ENCODE measurements at regions not wholly inside any gene's neighbourhood (a gene's known extent, or its start where the extent isn't known, plus 50 kb on each side); places are given as distances from the start of the nearest gene placed in this dataset.

GRCh38 chr17:54259476-54259875 lies 436.7 kb downstream of the KIF2B start:
- H3K79me2 ChIP-seq, result no peaks in the 10 kb centered on the region
- no peak overlapping the region for H2AFZ ChIP-seq
- H3K27me3 ChIP-seq (ENCODE audit: control insufficient read depth, insufficient read depth, low read length), result no peaks in the 10 kb centered on the region
- H3K4me1 ChIP-seq, result no peaks in the 10 kb centered on the region
- H3K27ac ChIP-seq, result no peak overlapping the region
- H3K36me3 ChIP-seq (ENCODE audit: control insufficient read depth, insufficient read depth, low read length), result no peaks in the 10 kb centered on the region
- TF ChIP-seq CTCF (IDR thresholded peaks at IDR 0.05), result no peak
- H3K9ac ChIP-seq, result no peak overlapping the region
- no peak overlapping the region for H3K4me3 ChIP-seq (ENCODE audit: low read depth, low read length)
- no peak overlapping the region for H3K4me2 ChIP-seq (ENCODE audit: low read length)
- no peaks in the 10 kb centered on the region for H3K9me3 ChIP-seq (ENCODE audit: control insufficient read depth, low read length)

- Histone ChIP-seq H3K4me1 (no peaks in the 10 kb centered on the region), H3K4me2 (ENCODE audit: low read length) (no peak overlapping the region), H3K27ac (no peak overlapping the region), H2AFZ (no peak overlapping the region), H3K79me2 (no peaks in the 10 kb centered on the region), H3K36me3 (ENCODE audit: control insufficient read depth, insufficient read depth, low read length) (no peaks in the 10 kb centered on the region), H3K9me3 (ENCODE audit: control insufficient read depth, low read length) (no peaks in the 10 kb centered on the region), H3K27me3 (ENCODE audit: control insufficient read depth, insufficient read depth, low read length) (no peaks in the 10 kb centered on the region), H3K9ac (no peak overlapping the region), H3K4me3 (ENCODE audit: low read depth, low read length) (no peak overlapping the region)
- no peak for TF ChIP-seq CTCF (IDR thresholded peaks at IDR 0.05)
Measured at GRCh38 chr17:54261465-54261864, 438.7 kb downstream of the KIF2B start.

- Histone ChIP-seq H3K36me3 (ENCODE audit: control insufficient read depth, insufficient read depth, low read length) (no peaks in the 10 kb centered on the region), H3K27ac (no peak overlapping the region), H3K9ac (no peak overlapping the region), H2AFZ (no peak overlapping the region), H3K9me3 (ENCODE audit: control insufficient read depth, low read length) (no peaks in the 10 kb centered on the region), H3K4me3 (ENCODE audit: low read depth, low read length) (no peak overlapping the region), H3K79me2 (no peaks in the 10 kb centered on the region), H3K27me3 (ENCODE audit: control insufficient read depth, insufficient read depth, low read length) (no peaks in the 10 kb centered on the region), H3K4me2 (ENCODE audit: low read length) (no peak overlapping the region), H3K4me1 (no peaks in the 10 kb centered on the region)
- TF ChIP-seq CTCF (IDR thresholded peaks at IDR 0.05), result no peak
Measured at GRCh38 chr17:54269881-54270280, 447.2 kb downstream of the KIF2B start.

GRCh38 chr17:54270499-54270898 lies 447.8 kb downstream of the KIF2B start:
- H3K4me2 ChIP-seq (ENCODE audit: low read length), result no peak overlapping the region
- H3K36me3 ChIP-seq (ENCODE audit: control insufficient read depth, insufficient read depth, low read length), result no peaks in the 10 kb centered on the region
- no peaks in the 10 kb centered on the region for H3K4me1 ChIP-seq
- no peak for TF ChIP-seq CTCF (IDR thresholded peaks at IDR 0.05)
- no peaks in the 10 kb centered on the region for H3K27me3 ChIP-seq (ENCODE audit: control insufficient read depth, insufficient read depth, low read length)
- no peak overlapping the region for H3K9ac ChIP-seq
- H3K9me3 ChIP-seq (ENCODE audit: control insufficient read depth, low read length), result no peaks in the 10 kb centered on the region
- H3K27ac ChIP-seq, result no peak overlapping the region
- H3K4me3 ChIP-seq (ENCODE audit: low read depth, low read length), result no peak overlapping the region
- H3K79me2 ChIP-seq, result no peaks in the 10 kb centered on the region
- H2AFZ ChIP-seq, result no peak overlapping the region

- Histone ChIP-seq H3K9me3 (ENCODE audit: control insufficient read depth, low read length) (no peaks in the 10 kb centered on the region), H3K79me2 (no peaks in the 10 kb centered on the region), H3K36me3 (ENCODE audit: control insufficient read depth, insufficient read depth, low read length) (no peaks in the 10 kb centered on the region), H3K27me3 (ENCODE audit: control insufficient read depth, insufficient read depth, low read length) (no peaks in the 10 kb centered on the region), H3K9ac (no peak overlapping the region), H3K27ac (no peak overlapping the region), H3K4me2 (ENCODE audit: low read length) (no peak overlapping the region), H3K4me3 (ENCODE audit: low read depth, low read length) (no peak overlapping the region), H3K4me1 (no peaks in the 10 kb centered on the region), H2AFZ (no peak overlapping the region)
- TF ChIP-seq CTCF (IDR thresholded peaks at IDR 0.05), result no peak
Measured at GRCh38 chr17:54277868-54278267, 455.1 kb downstream of the KIF2B start.

All from parathyroid adenoma (tissue), 2 donors.